GM23338 (cell line): ENCODE measurements at regions not wholly inside any gene's neighbourhood (a gene's known extent, or its start where the extent isn't known, plus 50 kb on each side); places are given as distances from the start of the nearest gene placed in this dataset.
A peak's percentile ranks its signal among the peaks of the same experiment; 100 is the strongest.

Source experiments
- ATAC-seq: fragments of 200-7000 bp; cut with Tn5 transposase; 3 replicates; pipeline ENCODE4 v1.9.1; 2020
- DNase-seq: peaks from one replicate; pipeline ENCODE4 v3.0.0-alpha.2; 2015; ENCODE audit warnings: low spot score
- H2AFZ ChIP-seq: fragments of 200-600 bp; sonication (generic); 2 replicates; pipeline ENCODE4 v1.8.0; 2016; ENCODE audit warnings: antibody characterized with exemption, mild to moderate bottlenecking, moderate library complexity
- H3F3A ChIP-seq: fragments of 200-600 bp; sonication (generic); replicated peaks from 2 replicates; pipeline ENCODE4 v1.8.0; 2017; ENCODE audit warnings: antibody characterized with exemption, mixed run types, low read depth
- H3K27ac ChIP-seq: fragments of 200-600 bp; sonication (generic); 2 replicates; pipeline ENCODE4 v1.6.1; 2016; ENCODE audit warnings: low read depth
- H3K27me3 ChIP-seq: fragments of 200-600 bp; sonication (generic); 2 replicates; pipeline ENCODE4 v1.8.0; 2016; ENCODE audit warnings: mild to moderate bottlenecking, mixed run types, moderate library complexity; ENCODE audit not compliant: insufficient read depth
- H3K36me3 ChIP-seq: fragments of 200-600 bp; sonication (generic); 2 replicates; pipeline ENCODE4 v1.8.0; 2016; ENCODE audit warnings: mild to moderate bottlenecking; ENCODE audit not compliant: insufficient read depth
- H3K4me1 ChIP-seq: fragments of 200-600 bp; sonication (generic); 2 replicates; pipeline ENCODE4 v1.8.0; 2016; ENCODE audit warnings: mild to moderate bottlenecking, moderate library complexity; ENCODE audit not compliant: insufficient read depth
- H3K4me2 ChIP-seq: fragments of 200-600 bp; sonication (generic); 2 replicates; pipeline ENCODE4 v1.7.1; 2017; ENCODE audit warnings: mixed run types
- H3K4me3 ChIP-seq: fragments of 200-600 bp; sonication (generic); 2 replicates; pipeline ENCODE4 v1.6.1; 2016; ENCODE audit warnings: mixed run types
- H3K79me2 ChIP-seq: fragments of 200-600 bp; sonication (generic); replicated peaks from 2 replicates; pipeline ENCODE4 v1.8.0; 2017; ENCODE audit warnings: mild to moderate bottlenecking; ENCODE audit not compliant: insufficient read depth
- H3K9me2 ChIP-seq: fragments of 200-600 bp; sonication (generic); 2 replicates; pipeline ENCODE4 v1.8.0; 2017; ENCODE audit not compliant: insufficient read depth
- H4K20me1 ChIP-seq: fragments of 200-600 bp; sonication (generic); replicated peaks from 2 replicates; pipeline ENCODE4 v1.8.0; 2017; ENCODE audit warnings: mild to moderate bottlenecking; ENCODE audit not compliant: insufficient read depth
- H3K27ac Mint-ChIP-seq: 2 replicates; pipeline ENCODE4 v1.8.0; 2020; ENCODE audit warnings: inconsistent platforms, mild to moderate bottlenecking, moderate library complexity, mixed read lengths
- H3K27me3 Mint-ChIP-seq: 3 replicates; pipeline ENCODE4 v1.8.0; 2022; ENCODE audit warnings: low read depth, mild to moderate bottlenecking, moderate library complexity, mixed read lengths, inconsistent platforms; ENCODE audit not compliant: insufficient read depth, poor library complexity
- H3K36me3 Mint-ChIP-seq: 3 replicates; pipeline ENCODE4 v1.8.0; 2021; ENCODE audit warnings: low read depth, mild to moderate bottlenecking, inconsistent platforms, moderate library complexity, mixed read lengths
- H3K4me1 Mint-ChIP-seq: 3 replicates; pipeline ENCODE4 v1.8.0; 2020; ENCODE audit warnings: mild to moderate bottlenecking, inconsistent platforms, mixed read lengths
- H3K4me3 Mint-ChIP-seq: 3 replicates; pipeline ENCODE4 v1.8.0; 2021; ENCODE audit warnings: moderate library complexity, mild to moderate bottlenecking, inconsistent platforms, mixed read lengths
- H3K9me3 Mint-ChIP-seq: 3 replicates; pipeline ENCODE4 v1.8.0; 2020; ENCODE audit warnings: moderate library complexity, mild to moderate bottlenecking, inconsistent platforms, mixed read lengths
- JUNB ChIP-seq: IDR thresholded peaks from one replicate; pipeline ENCODE4 v1.6.1; 2016; ENCODE audit warnings: antibody characterized with exemption; ENCODE audit not compliant: unreplicated experiment
- POLR2AphosphoS5 ChIP-seq: IDR thresholded peaks from 2 replicates; pipeline ENCODE4 v1.6.1; 2016; ENCODE audit warnings: antibody characterized with exemption, low read depth
- TF ChIP-seq, protein P1 (sequence below): fragments of 250-450 bp; sonication (Bioruptor Pico); IDR thresholded peaks from 2 replicates; pipeline ENCODE4 v1.5.0; 2020; ENCODE audit warnings: mild to moderate bottlenecking, moderate library complexity
- TF ChIP-seq, protein P2 (sequence below): IDR thresholded peaks from one replicate; pipeline ENCODE4 v1.6.1; 2018; ENCODE audit warnings: antibody characterized with exemption; ENCODE audit not compliant: unreplicated experiment
- TF ChIP-seq, protein P3 (sequence below), 2 experiments: fragments of 200-600 bp in 1 of 2; sonication (generic) in 1 of 2; conservative IDR thresholded peaks; 2 replicates each; pipeline versions ENCODE4 v1.5.1 to v1.6.1; 2016 to 2017; ENCODE audit warnings: antibody characterized with exemption in 2 of 2, low read depth in 2 of 2, mild to moderate bottlenecking in 2 of 2, moderate library complexity in 1 of 2

DNA sequence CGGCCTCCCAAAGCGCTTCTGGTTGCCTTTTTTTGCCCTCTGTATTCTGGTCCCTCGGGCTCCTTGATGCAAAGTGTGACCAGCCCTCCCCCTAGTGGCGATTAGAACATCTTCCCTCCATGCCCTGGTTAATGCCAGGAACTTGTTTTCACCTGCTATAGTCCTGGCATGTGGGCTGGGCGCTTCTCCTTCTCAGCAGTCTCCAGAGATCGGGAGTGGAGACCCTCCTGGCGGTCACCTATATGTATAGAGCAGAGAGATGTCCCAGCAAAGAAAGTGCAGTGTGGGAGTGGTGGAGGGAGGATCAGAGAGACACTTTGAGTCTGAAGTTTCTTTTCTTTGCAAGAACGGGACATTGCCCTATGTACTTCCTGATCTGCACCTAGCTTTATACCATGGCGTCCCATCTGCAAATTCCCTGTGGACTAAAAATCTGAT is 264.1 kb downstream of the OTUD1 start:
- Mint-ChIP-seq H3K27me3 (peaks cover 2% of the 10 kb centered on the region), H3K36me3 (peaks cover 4% of the 10 kb centered on the region; the same call in 2 of the 3 replicates), H3K9me3 (peaks cover 17% of the 10 kb centered on the region), H3K27ac (no peak overlapping the region), H3K4me3 (no peak overlapping the region), H3K4me1 (peaks cover 4% of the 10 kb centered on the region; the same call in 1 of the 3 replicates)
- no peaks in the 10 kb centered on the region for H4K20me1 ChIP-seq
- H3K36me3 ChIP-seq = no peaks in the 10 kb centered on the region; the same call in 1 of the 2 replicates
- ATAC-seq = peak; percentile 100
- TF ChIP-seq POLR2AphosphoS5 (no peak), JUNB (no peak)
- TF ChIP-seq, protein P1, sequence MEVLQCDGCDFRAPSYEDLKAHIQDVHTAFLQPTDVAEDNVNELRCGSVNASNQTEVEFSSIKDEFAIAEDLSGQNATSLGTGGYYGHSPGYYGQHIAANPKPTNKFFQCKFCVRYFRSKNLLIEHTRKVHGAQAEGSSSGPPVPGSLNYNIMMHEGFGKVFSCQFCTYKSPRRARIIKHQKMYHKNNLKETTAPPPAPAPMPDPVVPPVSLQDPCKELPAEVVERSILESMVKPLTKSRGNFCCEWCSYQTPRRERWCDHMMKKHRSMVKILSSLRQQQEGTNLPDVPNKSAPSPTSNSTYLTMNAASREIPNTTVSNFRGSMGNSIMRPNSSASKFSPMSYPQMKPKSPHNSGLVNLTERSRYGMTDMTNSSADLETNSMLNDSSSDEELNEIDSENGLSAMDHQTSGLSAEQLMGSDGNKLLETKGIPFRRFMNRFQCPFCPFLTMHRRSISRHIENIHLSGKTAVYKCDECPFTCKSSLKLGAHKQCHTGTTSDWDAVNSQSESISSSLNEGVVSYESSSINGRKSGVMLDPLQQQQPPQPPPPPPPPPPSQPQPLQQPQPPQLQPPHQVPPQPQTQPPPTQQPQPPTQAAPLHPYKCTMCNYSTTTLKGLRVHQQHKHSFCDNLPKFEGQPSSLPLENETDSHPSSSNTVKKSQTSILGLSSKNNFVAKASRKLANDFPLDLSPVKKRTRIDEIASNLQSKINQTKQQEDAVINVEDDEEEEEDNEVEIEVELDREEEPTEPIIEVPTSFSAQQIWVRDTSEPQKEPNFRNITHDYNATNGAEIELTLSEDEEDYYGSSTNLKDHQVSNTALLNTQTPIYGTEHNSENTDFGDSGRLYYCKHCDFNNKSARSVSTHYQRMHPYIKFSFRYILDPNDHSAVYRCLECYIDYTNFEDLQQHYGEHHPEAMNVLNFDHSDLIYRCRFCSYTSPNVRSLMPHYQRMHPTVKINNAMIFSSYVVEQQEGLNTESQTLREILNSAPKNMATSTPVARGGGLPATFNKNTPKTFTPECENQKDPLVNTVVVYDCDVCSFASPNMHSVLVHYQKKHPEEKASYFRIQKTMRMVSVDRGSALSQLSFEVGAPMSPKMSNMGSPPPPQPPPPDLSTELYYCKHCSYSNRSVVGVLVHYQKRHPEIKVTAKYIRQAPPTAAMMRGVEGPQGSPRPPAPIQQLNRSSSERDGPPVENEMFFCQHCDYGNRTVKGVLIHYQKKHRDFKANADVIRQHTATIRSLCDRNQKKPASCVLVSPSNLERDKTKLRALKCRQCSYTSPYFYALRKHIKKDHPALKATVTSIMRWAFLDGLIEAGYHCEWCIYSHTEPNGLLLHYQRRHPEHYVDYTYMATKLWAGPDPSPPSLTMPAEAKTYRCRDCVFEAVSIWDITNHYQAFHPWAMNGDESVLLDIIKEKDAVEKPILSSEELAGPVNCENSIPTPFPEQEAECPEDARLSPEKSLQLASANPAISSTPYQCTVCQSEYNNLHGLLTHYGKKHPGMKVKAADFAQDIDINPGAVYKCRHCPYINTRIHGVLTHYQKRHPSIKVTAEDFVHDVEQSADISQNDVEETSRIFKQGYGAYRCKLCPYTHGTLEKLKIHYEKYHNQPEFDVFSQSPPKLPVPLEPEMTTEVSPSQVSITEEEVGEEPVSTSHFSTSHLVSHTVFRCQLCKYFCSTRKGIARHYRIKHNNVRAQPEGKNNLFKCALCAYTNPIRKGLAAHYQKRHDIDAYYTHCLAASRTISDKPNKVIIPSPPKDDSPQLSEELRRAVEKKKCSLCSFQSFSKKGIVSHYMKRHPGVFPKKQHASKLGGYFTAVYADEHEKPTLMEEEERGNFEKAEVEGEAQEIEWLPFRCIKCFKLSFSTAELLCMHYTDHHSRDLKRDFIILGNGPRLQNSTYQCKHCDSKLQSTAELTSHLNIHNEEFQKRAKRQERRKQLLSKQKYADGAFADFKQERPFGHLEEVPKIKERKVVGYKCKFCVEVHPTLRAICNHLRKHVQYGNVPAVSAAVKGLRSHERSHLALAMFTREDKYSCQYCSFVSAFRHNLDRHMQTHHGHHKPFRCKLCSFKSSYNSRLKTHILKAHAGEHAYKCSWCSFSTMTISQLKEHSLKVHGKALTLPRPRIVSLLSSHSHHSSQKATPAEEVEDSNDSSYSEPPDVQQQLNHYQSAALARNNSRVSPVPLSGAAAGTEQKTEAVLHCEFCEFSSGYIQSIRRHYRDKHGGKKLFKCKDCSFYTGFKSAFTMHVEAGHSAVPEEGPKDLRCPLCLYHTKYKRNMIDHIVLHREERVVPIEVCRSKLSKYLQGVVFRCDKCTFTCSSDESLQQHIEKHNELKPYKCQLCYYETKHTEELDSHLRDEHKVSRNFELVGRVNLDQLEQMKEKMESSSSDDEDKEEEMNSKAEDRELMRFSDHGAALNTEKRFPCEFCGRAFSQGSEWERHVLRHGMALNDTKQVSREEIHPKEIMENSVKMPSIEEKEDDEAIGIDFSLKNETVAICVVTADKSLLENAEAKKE (CRISPR knock-in tag) = no peak
- TF ChIP-seq, protein P2, sequence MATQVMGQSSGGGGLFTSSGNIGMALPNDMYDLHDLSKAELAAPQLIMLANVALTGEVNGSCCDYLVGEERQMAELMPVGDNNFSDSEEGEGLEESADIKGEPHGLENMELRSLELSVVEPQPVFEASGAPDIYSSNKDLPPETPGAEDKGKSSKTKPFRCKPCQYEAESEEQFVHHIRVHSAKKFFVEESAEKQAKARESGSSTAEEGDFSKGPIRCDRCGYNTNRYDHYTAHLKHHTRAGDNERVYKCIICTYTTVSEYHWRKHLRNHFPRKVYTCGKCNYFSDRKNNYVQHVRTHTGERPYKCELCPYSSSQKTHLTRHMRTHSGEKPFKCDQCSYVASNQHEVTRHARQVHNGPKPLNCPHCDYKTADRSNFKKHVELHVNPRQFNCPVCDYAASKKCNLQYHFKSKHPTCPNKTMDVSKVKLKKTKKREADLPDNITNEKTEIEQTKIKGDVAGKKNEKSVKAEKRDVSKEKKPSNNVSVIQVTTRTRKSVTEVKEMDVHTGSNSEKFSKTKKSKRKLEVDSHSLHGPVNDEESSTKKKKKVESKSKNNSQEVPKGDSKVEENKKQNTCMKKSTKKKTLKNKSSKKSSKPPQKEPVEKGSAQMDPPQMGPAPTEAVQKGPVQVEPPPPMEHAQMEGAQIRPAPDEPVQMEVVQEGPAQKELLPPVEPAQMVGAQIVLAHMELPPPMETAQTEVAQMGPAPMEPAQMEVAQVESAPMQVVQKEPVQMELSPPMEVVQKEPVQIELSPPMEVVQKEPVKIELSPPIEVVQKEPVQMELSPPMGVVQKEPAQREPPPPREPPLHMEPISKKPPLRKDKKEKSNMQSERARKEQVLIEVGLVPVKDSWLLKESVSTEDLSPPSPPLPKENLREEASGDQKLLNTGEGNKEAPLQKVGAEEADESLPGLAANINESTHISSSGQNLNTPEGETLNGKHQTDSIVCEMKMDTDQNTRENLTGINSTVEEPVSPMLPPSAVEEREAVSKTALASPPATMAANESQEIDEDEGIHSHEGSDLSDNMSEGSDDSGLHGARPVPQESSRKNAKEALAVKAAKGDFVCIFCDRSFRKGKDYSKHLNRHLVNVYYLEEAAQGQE = no peak
- TF ChIP-seq, protein P3, sequence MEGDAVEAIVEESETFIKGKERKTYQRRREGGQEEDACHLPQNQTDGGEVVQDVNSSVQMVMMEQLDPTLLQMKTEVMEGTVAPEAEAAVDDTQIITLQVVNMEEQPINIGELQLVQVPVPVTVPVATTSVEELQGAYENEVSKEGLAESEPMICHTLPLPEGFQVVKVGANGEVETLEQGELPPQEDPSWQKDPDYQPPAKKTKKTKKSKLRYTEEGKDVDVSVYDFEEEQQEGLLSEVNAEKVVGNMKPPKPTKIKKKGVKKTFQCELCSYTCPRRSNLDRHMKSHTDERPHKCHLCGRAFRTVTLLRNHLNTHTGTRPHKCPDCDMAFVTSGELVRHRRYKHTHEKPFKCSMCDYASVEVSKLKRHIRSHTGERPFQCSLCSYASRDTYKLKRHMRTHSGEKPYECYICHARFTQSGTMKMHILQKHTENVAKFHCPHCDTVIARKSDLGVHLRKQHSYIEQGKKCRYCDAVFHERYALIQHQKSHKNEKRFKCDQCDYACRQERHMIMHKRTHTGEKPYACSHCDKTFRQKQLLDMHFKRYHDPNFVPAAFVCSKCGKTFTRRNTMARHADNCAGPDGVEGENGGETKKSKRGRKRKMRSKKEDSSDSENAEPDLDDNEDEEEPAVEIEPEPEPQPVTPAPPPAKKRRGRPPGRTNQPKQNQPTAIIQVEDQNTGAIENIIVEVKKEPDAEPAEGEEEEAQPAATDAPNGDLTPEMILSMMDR (conservative IDR thresholded peaks at IDR 0.05; ENCODE audit: low read depth in 2 of 2) = peak; percentile 90 to 95
- no peak overlapping the region for H3K27ac ChIP-seq
- H3F3A ChIP-seq = no peaks in the 10 kb centered on the region
- no peak overlapping the region for H3K4me3 ChIP-seq
- no peaks in the 10 kb centered on the region for H3K79me2 ChIP-seq
- peaks cover 8% of the 10 kb centered on the region for H3K27me3 ChIP-seq
- no peaks in the 10 kb centered on the region for H3K9me2 ChIP-seq
- no peaks in the 10 kb centered on the region for H3K4me1 ChIP-seq
- no peak overlapping the region for H2AFZ ChIP-seq
- DNase-seq = peak; percentile 96
- H3K4me2 ChIP-seq = no peak overlapping the region
